ENCODE measurements at regions not wholly inside any gene's neighbourhood (a gene's known extent, or its start where the extent isn't known, plus 50 kb on each side); places are given as distances from the start of the nearest gene placed in this dataset.

- DNase-seq (ENCODE audit: low read depth), result no peak
Observed at GRCh38 chr18:53753601-53754000, 470.9 kb downstream of the MBD2 start.

DNA sequence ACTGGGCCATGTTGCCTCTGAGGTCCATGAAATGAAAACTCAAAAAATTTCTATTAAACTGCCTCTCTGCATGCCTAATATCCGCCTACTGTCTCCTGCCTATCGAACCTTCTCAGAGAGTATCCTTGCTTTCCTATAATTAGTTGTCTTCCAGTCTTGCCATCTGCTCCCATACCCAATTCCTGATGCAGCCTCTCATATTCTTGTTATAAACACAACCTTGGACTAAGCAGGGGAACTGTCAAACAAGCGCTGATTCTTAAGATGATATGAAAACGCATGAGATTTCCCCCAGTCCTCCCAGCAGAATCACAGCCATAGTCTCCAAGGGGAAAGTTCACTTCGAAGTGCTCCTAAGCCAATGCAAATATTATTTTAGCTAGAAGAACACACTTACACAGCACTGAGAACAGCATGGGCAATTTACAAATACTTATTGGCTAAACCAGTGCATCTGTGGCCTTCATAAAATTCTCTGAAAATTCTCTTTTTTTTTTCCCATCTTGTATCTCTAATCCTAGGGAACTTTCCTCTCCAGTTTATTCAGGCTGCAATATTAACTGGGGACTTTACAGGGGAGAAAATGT lies 471.6 kb downstream of the MBD2 start:
- DNase-seq (ENCODE audit: low read depth), result no peak

DNA sequence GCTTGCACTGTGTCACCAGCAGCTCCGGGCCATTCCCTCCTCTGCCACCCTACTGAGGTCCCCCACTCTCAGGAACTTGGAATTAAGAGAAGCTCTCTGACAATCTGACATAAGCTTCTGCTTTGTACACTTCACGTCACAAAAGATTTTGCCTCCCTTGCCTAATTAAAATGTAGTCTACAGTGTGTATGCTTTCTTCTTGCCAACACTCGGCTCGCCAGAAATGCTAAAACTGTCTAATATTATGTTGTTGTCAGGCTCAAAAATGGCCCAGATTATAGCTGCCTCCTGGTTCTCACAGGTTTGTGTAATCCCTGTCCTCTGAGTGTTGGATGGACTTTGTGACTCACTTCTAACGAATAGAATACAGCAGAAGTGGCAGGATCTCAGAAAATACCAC lies 474.7 kb downstream of the MBD2 start:
- DNase-seq (ENCODE audit: low read depth), result no peak

GRCh38 chr18:53747663-53748160 lies 476.8 kb downstream of the MBD2 start:
- DNase-seq (ENCODE audit: low read depth), result no peak

DNA sequence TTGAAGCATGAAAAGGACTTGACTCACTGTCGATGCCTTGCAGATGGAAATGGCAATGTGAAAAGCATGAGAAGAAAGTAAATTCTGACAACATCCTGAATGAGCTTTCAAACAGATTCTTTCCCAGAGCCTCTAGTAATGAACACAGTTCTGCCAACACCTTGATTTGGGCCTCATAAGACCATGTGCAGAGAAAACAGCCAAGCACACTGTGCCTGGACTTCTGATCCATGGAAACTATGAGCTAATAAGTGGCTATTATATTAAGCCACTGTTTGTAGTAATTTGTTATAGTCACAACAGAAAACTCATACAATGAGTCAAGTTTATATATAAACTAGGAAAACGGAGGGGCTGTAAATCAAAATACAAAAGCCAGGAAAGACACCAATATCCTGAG lies 477.3 kb downstream of the MBD2 start:
- no peak for DNase-seq (ENCODE audit: low read depth)

DNA sequence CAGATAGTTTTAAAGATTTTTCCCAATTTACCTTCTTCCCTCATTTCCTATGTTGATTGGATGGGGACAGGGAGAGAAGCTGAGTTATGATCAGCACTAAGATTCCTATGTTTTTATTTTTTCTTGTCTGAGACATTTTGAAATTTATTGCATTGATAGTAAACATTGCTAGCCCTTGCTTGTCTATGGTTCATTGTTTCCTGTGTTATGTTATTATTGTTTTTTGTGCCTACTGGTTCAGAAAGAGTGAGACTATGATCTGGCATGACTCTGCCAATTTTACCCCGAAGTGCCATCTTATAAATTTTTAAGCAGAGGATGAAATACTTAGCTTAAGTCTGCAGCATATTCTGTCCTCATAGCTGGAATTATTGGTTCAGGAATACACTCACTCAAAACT lies 478.5 kb downstream of the MBD2 start:
- no peak for DNase-seq (ENCODE audit: low read depth)

GRCh38 chr18:53745224-53745967 lies 479.1 kb downstream of the MBD2 start:
- DNase-seq (ENCODE audit: low read depth), result peak; percentile 5

DNA sequence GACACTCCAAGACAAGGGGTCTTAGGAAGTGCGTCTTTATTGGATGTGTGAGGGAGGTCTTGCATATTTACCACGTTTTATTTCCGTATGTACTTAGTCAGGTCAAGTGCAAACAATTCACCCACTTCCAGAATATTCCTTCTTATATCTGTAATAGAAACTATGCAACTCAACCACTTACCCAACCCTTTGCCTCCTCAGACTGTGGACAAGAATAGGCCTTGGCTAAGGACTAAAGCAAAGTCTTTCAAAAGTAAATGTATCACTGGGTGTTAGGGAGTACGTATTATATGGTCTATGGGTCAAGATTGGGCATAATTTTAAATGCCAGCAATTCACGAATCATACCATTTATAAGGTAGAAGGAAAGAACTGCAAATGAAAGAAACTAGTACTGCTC lies 484.8 kb downstream of the MBD2 start:
- DNase-seq (ENCODE audit: low read depth), result no peak

GRCh38 chr18:53735526-53735925 lies 488.9 kb downstream of the MBD2 start:
- no peak for DNase-seq (ENCODE audit: low read depth)

DNA sequence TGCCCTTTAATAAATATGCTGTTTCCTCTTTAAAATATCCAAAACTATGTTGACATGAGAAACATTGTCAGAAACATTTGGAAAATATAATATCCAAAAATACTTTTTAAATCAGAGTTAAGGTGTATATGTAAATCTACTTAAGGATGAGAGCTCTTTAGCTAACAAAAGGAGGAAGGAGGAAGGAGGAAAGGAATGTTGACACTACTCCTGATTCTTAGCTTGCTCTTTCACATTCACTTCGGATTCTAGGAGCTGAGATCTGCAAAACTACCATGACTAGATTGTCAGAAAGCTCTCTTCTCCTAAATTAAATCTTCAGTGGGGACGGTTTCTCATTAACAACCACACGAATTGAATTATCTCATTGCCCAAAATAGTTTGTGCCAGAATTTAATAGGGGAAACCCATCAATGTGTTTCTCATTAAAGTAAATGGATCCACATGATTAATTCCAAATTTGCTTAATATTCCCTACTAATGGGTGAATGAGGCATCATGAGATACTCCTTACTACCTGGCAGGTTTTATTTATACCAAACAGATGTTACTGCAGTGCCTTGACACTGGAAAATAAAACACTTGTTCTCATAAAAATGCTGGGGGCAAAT lies 509.1 kb downstream of the MBD2 start:
- DNase-seq (ENCODE audit: low read depth), result no peak

DNA sequence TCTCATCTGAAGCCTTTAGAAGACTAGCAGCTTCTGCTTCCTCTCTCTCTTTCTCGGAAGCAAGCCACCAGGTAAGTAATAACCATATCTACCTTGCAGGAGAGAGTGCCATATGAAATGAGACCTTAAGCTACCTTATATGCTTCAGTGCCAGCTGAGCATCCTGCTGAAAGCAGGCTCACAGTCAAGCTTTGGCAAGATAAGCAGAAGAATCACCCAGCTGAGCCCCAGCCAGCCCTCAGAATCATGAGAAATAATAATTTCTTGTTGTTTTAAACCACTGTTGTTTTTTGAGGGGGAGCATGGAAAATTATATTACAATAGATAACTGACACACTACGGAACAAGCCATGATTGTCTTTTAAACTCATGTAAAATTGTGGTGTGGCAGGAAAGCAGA lies 514.4 kb downstream of the MBD2 start:
- DNase-seq (ENCODE audit: low read depth), result no peak

DNA sequence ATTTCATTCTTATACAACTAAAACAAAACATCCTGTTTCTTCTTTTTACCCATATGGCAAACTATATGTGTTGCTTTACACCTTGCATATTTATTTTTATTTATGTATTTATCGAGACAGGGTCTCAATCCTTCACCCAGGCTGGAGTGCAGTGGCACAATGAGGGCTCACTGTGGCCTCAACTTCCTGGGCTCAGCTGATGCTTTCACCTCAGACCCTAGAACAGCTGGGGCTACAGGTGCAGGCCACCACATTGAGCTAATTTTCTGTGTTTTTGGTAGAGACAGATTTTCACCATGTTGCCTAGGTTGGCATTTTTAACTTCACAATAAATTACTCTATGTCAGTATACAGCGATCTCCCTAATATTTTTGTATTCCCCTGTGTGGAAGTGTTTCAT lies 522.0 kb downstream of the MBD2 start:
- DNase-seq (ENCODE audit: low read depth), result no peak

- no peak for DNase-seq (ENCODE audit: low read depth)
Observed at GRCh38 chr18:53701697-53702096, 522.8 kb downstream of the MBD2 start.

- peak; percentile 37 for DNase-seq (ENCODE audit: low read depth)
Observed at GRCh38 chr18:53698907-53699306, 525.6 kb downstream of the MBD2 start.

- DNase-seq (ENCODE audit: low read depth), result no peak
Observed at GRCh38 chr18:53689886-53690285, 534.6 kb downstream of the MBD2 start.

DNA sequence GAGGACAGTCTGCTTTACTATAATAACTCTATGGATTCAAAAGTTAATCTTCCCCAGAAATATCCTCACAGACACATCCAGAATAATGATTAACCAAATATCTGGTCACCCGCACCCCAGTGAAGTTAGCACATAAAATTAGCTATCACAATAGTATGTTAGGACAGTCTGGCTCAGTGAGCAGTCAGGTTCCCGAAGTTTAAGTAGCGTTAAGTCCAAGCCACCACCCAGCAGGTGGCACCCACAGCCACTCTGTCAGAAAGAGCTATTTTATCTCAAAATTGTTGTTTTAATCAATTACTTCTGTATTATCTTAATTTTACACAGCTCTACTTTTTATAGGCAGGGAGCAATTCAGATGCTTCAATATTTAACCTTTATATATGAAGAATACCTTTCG lies 537.5 kb downstream of the MBD2 start:
- no peak for DNase-seq (ENCODE audit: low read depth)

- no peak for DNase-seq (ENCODE audit: low read depth)
Observed at GRCh38 chr18:53682796-53683195, 541.7 kb downstream of the MBD2 start.

DNA sequence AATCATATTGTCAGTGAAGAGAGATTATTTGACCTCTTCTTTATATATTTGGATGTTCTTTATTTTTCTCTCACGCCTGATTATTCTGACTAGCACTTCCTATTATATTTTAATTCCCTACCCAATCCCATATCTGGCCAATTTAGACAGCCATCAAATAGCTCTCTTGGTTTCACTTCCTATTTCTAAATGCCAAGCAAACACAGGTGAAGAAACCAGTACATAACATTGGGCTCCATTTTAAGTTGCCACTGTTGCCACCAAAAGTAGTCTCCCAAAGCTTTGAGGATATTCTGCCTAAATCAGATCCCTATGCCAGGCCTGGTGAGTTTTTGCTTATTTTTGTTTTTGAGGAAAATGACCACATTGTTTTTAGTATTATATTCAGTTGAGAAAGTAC lies 547.0 kb downstream of the MBD2 start:
- no peak for DNase-seq (ENCODE audit: low read depth)

DNA sequence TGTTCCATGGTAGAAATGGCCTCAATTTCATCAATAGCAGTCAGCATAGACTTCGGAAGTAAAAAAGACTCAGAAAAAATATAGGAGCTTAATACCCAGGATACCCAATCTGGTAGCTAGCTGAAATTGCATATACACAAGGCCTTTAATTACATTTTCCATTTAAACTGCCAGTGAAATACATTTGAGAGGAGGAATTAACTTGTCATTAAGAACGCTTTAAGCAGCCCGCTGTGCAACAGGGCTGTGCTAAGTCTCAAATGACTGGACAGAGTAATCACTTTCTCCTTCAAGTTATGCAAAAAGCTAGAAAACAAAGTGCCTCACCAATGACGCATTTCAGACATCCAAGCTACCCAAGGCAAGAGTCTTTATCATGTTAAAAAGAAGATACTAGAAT lies 558.8 kb downstream of the MBD2 start:
- no peak for DNase-seq (ENCODE audit: low read depth)

GRCh38 chr18:53664575-53664974 lies 559.9 kb downstream of the MBD2 start:
- DNase-seq (ENCODE audit: low read depth), result no peak

- no peak for DNase-seq (ENCODE audit: low read depth)
Observed at GRCh38 chr18:53660306-53660705, 564.2 kb downstream of the MBD2 start.

DNA sequence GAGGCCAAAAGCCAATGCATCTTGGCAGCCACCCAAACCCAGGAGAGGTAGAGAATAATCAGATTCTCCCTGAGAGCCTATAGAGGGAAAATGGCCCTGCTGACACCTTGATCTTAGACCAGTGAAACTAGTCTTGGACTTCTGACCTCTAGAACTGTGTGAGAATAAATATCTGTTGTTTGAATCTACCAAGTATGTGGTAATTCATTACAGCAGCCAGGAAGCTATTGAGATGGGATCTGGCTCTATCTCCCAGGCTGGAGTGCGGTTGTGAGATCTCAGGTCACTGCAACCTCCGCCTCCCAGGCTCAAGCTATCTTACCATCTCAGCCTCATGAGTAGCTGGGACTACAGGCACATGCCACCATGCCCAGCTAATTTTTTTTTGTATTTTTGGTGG lies 567.2 kb downstream of the MBD2 start:
- no peak for DNase-seq (ENCODE audit: low read depth)

DNA sequence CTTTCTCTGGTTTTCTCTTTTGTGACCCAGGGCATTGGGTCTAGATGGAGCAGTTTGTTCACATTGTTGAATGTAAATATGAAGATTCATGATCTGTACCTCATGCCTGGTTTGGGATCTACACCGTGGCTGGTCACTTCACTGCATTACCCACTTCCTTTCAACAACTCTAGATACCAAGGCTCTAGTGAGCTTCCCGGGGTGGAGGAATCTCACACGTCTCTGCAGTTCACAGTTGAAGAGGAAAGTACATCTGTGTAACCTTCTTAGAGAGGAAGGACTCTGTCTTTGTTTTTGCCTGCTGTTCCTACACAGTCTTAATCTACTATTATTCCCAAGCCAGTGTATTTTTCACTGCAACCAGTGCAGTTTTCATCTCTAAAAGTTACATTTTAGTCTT lies 574.8 kb downstream of the MBD2 start:
- DNase-seq (ENCODE audit: low read depth), result no peak
